ENCODE measurements at regions not wholly inside any gene's neighbourhood (a gene's known extent, or its start where the extent isn't known, plus 50 kb on each side); places are given as distances from the start of the nearest gene placed in this dataset.
"Not testable (repeated sequence)": the region's sequence is repeated elsewhere in the genome, so short reads cannot be mapped to it uniquely, and the experiment has no call there.

DNA sequence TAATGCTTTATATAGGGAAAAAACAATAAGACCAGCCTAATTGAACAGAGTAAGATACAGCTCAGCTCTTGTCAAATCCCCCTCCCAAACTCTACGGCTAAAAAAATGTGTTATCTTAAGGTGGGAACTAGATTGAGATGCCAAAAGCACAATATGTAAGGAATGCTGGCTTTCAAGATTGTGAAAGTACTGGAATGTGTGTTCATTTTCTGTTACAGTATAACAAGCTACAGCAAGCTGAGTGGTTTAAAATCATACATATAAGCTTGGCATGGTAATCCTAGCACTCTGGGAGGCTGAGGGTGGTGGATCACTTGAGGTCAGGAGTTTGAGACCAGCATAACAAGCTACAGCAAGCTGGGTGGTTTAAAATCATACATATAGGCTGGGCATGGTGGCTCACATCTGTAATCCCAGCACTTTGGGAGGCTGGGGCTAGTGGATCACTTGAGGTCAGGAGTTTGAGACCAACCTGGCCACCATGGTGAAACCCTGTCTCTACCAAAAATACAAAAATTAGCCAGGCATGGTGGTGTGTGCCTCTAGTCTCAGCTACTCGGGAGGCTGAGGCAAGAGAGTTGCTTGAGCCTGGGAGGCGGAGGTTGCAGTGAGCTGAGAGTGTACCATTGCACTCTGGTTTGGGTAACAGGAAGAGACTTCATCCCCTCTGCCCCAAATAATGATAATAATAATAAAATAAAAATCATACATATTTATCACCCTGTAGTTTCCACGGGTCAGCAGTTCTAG is 297.7 kb downstream of the DOK5 start:
- FAIRE-seq, result no peak
- DNase-seq (ENCODE audit: low spot score), result no peak

DNA sequence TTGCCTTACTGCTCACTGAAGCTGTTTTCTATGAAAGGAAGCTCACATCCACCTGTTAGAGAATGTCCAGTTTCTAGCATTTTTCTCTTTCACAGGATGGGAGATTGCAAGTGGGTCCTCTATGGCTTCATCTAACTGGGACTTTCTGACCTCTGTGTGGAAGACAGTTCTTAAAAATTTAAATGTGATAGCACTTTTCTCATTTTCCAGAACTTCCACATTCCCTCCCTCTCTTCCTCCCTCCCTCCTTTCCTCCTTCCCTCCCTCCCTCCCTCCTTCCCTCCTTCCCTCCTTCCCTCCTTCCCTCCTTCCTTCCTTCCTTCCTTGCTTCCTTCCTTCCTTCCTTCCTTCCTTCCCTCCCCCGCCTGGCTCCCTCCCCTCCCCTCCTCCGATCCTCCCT is 291.1 kb downstream of the DOK5 start:
- no peak for DNase-seq (ENCODE audit: low spot score)
- no peak for FAIRE-seq

DNA sequence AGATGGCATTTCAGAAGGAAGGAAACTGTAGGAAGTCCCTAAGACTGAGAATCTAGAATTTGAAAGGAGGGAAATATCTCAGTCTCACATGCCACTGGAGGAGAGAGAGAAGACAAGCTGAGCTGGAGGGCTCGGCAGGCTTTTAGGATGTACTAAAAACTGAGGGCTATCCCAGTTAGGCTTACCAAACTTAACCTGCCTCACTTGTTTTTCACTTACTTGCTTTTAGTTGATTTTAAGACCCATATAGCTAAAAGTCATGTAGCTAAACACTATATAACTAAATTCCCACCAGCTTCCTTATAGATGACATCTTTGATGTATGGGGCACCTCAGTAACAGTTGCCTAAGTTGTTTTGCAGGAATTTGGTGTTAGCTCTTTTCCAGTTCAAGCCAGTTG is 288.0 kb downstream of the DOK5 start:
- FAIRE-seq, result no peak
- DNase-seq (ENCODE audit: low spot score), result no peak

DNA sequence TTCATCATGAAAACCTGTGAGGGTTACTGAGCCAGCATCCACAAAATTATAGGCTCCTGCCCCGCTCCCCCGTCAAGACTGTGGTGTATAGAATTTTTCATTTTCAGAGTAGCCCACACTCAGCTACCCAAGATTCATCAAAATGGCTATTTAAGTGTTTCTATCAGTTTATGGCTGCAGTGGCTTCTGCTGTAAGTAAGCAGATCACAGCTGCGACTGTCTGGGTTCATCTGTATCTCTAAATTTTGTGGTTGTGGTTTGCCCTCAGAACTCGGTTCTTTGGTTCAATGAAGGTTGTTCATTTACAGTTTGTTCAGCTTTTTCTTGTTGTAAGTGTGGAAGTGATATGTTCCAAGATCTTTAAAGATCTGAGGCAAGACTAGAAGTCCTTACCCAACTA is 284.2 kb downstream of the DOK5 start:
- DNase-seq (ENCODE audit: low spot score), result no peak
- FAIRE-seq, result no peak

DNA sequence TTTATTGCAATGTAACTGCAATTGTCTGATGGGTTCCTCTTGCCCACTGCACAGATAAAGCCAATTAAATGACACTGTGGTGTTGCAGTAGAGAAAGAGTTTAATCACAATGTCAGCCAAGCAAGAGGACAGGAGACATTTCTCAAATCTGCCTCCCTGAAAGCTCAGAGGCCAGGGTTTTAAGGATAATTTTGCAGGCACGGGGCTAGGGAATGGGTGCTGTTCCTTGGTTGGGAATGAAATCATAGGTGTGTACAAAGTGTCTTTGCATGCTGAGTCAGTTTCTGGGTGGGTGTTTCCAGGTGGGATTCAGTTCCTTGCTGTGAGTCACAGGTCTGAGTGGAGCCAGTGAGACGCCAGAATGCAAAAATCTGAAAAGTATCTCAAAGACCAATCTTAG is 271.4 kb downstream of the DOK5 start:
- DNase-seq (ENCODE audit: low spot score) (no peak), FAIRE-seq (no peak)

DNA sequence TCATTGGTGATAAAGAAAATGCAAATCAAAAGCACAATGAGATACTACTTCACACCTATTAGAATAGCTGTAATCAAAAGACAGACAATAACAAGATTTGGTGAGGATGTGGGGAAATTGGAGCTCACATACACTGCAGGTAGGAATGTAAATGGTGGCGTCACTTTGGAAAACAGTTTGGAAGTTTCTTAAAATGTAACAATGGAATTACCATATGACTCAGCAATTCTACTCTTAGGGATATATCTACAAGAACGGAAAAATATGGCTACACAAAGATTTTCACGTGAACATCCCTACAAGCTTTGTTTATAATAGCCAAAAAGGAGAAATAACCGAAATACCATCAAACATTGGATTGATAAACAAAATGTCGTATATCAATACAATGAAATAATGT is 270.4 kb downstream of the DOK5 start:
- DNase-seq (ENCODE audit: low spot score), result no peak

DNA sequence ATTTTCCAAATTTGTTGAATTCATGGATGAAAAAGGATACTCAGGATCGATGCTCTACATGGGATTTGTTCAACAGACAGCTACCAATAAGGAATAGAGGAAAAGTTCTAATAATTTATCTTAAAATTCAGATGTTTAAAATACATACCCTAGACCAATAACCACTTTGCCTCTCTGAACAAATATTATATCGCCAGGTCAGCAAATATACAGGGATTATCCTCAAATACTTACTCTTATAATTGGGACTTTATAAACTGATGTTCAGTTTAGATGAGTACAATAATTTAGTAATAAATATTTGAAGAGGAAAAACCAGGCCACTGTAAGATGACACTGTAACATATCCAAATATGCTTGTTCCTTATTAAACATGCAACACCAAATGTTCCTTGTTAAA is 268.7 kb downstream of the DOK5 start:
- no peak for FAIRE-seq

More for the DNA sequence above, 270.4 kb downstream of the DOK5 start:
- FAIRE-seq, result no peak

DNA sequence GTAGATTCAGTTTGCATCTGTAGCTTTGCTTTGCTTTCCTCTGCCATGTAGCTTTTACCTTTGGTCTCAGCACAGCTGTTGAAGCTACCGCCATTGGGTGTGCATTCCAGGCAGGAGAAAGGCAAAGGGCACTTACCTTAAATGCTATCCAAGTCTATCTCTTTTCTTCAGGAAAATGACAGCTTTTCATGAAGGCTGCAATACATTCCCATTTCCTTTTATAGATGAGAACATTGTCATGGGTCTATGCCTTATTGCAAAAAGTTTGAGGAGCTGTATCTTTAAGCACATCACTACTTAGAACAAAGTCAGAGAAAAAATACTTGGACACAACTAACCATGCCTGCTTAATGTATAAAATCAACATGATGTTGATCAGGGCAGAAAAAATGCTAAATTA is 266.8 kb downstream of the DOK5 start:
- DNase-seq (ENCODE audit: low spot score) (no peak), FAIRE-seq (no peak)

More for the DNA sequence above, 268.7 kb downstream of the DOK5 start:
- DNase-seq (ENCODE audit: low spot score), result no peak

DNA sequence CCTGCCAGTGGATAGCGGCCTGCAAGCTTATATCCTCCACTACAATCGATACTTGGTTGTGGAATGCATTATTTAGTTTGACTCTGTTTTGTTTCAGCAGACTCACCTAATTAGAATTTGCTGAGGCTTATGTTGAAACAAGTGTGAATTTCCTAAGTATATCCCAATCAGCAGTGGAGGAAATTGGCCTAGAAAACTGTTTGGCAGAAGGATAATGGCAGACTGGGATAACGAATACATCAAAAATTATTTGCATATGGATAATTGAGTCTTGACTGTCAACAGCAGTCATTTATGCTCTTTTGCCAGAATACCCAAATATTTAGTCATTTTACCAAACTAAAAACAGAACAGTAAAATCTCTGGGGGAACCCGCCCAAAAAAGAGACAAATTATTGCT is 261.0 kb downstream of the DOK5 start:
- DNase-seq (ENCODE audit: low spot score), result no peak
- no peak for FAIRE-seq

DNA sequence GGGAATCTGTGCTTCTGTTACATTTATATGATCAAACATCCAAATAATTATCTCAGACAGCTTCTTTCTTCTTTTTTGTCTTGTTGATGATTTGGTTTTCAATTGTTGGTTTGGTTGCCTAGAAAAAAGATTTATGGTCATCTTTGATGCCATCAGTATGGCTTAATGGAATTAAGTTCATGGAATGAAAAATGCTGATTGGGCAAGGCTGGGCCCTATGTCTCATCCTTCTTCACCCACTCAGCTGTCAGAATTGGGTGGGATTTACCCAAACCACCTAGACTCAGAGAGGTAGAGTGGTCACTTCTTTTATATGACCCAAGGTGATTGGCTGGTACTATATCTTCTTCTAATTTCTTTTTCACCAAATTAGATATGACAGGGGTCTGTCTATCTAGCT is 258.3 kb downstream of the DOK5 start:
- DNase-seq (ENCODE audit: low spot score) (no peak), FAIRE-seq (no peak)

DNA sequence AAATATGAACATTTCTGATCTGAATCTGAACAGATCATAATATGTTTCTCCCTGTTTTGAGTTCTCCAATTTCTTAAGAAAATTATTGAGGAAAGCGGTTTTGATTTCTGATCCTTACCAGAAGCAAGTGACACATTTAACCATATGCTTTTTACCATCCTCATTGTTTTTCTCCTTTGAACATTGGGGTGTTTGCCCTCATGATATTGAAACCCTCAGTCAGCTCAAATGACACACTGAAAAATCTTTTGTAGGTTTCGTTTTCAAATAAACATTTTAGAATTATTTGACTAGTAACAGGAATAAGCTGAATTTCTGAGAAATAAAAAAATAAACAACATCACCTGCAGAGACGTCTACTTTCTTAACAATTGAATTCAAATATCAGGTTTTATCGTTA is 252.1 kb downstream of the DOK5 start:
- FAIRE-seq, result no peak

DNA sequence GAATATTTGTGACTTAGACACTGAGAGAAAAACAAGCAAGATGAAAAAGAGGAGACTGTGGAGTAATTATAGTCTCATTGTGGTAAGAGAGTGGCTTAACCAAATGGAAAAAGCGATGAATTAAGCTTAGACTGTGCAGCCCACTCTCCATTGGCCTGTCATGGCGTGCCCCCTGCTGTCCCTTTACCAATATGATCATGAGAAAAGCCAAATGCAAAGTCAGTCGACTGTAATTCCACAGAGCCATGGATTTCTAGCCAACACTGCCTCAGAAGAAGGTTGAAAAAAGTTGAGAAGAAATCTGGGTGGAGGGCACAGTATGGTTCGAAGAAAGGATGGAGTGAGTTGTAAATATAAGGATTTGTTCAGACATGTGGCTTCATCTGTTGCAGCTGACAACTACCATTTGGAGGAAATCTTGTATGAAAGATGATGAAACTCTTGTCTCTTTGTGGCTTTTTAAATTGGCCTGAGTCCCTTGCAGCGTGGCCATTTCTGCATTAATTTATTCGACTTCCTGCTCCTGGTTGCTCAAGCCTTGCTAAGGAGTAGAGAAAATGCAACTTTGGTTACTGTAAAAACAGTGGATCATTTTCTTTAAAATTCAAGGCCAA is 251.4 kb downstream of the DOK5 start:
- no peak for FAIRE-seq
- DNase-seq (ENCODE audit: low spot score), result no peak

More for the DNA sequence above, 252.1 kb downstream of the DOK5 start:
- no peak for DNase-seq (ENCODE audit: low spot score)

DNA sequence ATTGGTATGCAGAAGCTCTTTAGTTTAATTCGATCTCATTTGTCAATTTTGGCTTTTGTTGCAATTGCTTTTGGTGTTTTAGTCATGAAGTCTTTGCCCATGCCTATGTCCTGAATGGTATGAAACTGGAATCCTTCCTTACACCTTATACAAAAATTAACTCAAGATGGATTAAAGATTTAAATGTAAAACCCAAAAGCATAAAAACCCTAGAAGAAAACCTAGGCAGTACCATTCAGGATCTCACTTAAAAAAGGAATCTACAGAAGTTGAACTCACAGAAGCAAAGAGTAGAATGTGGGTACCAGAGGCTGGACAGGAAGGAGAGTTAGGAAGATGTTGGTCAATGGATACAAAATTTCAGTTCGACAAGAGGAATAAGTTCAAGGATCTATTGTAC is 249.9 kb downstream of the DOK5 start:
- not testable (repeated sequence) for FAIRE-seq; DNase-seq (ENCODE audit: low spot score)

DNA sequence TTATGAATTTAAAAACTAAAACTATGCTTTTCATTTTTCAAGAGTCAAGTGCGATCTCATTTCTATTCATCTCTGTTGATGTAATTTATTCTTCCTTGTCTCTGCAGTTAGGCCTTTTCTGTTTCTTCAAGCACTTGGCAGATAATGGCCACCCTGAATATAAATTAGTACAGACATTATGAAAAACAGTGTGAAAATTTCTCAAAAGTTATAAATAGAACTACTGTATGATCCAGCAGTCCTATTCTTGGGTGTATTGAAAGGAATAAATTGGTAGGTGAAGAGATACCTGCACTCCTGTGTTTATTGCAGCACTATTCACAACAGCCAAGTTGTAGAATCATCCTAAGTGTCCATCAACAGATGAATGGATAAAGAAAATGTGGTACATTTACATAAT is 248.3 kb downstream of the DOK5 start:
- FAIRE-seq (no peak), DNase-seq (ENCODE audit: low spot score) (no peak)

DNA sequence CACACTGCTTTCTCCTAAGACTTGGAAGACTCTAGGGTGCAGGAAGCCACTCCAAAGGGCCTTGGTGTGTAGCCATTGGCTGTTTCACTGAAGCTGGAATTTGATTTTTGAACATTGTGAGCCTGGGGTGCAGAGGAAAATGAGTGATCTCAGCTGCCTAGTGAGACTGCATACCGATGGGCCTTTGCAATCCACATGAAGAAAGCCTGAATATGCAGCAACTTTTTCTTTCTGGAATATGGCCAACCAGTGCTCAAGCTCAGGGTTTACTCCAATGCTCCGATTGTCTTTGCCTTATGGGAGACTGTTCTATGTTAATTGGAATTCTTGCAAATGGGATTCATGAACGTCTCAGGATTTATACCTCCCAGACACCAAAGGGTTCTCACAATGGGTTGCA is 242.6 kb downstream of the DOK5 start:
- DNase-seq (ENCODE audit: low spot score), result no peak
- no peak for FAIRE-seq

DNA sequence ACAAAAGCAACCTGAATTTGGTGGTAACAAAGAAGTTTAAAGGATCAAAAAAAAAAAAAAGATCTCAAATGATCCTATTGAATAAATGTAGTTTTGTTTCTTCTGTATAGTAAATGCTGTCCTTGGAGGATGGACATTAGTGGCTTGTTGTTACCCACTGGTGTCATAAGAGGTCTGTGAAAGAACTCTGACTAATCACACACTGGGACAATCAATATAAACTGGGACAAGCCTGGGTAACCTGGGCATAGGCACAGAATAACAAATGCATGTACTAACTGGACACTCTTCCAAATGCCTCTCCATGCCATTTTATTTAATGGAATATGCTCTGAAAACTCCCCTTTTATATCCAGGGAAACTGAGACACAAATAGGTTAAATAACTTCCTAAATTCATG is 241.4 kb downstream of the DOK5 start:
- FAIRE-seq (no peak), DNase-seq (ENCODE audit: low spot score) (no peak)

DNA sequence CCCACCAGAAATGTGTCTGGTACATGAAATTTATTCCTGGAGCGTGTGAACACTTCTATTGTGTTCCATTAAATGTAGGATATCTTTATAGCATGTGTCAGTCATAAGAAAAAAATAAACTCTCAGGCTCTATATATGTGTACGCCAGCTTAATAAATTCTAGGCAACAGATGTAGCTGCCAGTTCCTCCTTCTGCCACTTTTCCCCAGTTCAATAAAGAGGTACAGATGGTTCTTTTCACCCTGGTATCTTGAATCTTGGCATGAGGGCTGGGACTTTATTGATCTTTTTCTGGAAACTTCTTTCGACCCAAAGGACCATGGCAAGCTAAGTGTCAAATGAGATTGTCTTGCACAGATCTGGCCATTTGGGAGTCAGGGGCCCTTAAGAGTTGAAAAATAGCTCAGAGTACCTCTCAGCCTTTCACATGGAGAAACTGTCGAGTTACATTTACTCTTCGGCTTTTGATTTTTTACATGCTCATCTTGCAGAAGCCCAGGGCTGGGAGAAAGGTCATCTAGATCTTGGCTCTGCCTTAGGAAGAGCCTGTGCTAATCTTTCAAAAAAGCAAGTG is 240.9 kb downstream of the DOK5 start:
- DNase-seq (ENCODE audit: low spot score) (no peak), FAIRE-seq (no peak)

DNA sequence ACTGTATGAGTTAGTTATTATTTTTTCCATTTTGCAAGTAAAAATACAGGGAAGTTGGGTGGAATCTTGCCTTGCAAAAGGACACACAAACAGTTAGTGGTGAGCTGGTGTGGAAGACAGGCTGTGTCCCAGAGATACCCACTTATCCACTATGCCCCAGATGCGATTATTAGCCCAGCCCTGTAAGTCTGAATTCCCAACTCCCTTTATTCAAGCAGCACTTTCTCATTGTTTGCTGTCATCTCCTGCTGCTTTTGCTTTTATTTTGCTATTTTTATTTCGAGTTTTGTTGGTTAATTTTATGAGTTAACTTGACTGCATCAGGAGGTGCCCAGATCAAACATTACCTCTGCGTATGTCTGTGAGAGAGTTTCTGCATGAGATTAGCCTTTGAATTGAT is 239.4 kb downstream of the DOK5 start:
- DNase-seq (ENCODE audit: low spot score), result no peak
- FAIRE-seq, result no peak

DNA sequence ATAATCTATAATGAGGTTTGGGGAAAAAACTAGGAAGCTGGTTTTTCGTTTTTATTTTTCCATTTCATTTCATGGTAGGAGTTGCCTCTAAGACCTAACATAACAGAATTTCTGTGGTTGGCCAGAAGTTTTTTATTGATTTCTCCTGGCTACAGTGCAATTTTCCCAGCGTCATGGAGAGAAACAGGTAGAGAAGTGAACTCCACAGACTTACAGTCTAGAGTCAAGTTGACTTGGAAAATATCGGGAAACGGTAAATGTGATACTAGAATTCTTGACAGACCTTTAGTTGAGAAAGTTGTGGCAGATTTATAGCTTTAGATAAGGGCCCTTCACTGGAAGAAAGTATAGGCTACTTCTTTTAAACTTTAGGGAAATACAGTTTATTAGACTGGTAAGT is 238.3 kb downstream of the DOK5 start:
- DNase-seq (ENCODE audit: low spot score) (no peak), FAIRE-seq (no peak)

DNA sequence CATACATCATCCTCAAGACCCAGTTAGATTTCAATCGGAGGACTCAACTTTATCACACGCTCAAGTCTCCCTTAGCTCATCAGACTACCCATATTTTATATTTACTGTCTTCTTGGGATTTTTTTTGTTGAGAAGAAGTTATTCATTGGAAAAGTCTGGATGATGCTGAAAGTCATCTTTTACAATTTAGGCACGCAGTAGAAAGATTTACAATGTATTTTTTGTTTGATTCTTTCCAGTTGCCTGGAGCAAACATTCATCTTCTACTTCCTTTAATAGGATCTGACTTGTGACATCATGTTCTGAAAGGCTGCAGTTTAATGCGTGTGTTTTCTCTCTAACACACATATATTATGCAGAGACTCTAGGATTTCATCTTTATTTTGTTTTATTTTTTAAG is 235.7 kb downstream of the DOK5 start:
- DNase-seq (ENCODE audit: low spot score) (no peak), FAIRE-seq (no peak)

DNA sequence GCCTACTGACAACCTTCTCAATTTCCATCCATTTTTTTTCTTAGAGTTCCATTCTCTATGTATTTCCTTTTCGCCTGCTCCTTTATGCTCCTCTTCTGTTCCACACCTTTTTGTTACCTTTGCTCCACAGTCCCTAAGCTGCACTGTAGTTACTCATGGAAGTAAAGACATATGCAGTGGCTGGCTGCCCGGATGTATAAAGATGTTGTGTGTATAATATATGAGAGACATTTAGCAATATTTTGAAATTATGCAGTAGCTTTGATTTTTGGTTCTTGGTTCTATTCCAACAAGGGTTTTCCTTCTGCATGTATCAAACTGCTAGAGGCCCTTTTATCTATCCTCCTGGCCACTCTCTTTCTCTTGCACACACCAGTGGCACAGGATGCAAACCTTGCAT is 234.9 kb downstream of the DOK5 start:
- no peak for DNase-seq (ENCODE audit: low spot score)
- no peak for FAIRE-seq

DNA sequence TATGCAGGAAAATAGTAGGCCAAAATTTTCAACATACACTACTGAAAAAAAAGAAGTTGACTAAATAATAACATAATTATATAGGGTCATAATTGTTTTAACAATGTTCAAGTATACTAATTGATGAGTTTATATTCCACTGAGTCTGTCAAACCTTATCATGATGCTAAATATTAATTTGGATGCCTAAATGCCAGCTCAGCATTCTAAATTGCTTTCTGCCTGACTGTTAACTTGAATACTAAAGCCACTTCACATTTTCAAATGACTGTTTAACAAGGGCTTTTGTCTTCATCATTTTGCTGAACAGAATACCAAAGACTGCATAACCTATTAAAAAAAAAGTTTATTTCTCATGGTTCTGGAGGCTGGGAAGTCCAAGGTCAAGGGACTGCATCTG is 232.8 kb downstream of the DOK5 start:
- FAIRE-seq (no peak), DNase-seq (ENCODE audit: low spot score) (no peak)

DNA sequence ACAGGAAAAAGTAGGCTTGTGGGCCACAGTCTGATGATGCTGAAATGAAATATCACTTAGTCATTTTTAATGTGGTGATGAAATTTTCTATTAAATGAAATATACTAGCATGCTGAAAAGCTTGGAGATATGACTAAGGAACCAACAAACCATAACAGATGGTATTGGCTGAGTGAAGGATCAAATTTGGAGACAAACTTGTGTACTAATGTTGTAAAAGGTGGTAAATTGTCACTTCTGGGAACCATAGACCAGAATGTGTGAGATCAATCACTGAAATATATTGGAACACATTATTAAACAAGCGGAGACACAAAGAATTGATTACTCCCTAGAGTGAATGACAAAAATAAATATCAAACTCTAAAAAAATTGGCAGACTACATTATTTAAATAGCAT is 232.4 kb downstream of the DOK5 start:
- DNase-seq (ENCODE audit: low spot score), result no peak
- no peak for FAIRE-seq

All from RCC 7860 (cell line).